GM19043 (cell line): ENCODE measurements at regions not wholly inside any gene's neighbourhood (a gene's known extent, or its start where the extent isn't known, plus 50 kb on each side); places are given as distances from the start of the nearest gene placed in this dataset.

ENCODE experiments used
- ATAC-seq: cut with Tn5 transposase; IDR thresholded peaks from one replicate; pipeline ENCODE4 v1.9.1; 2021; ENCODE audit warnings: low read depth; ENCODE audit not compliant: unreplicated experiment

GRCh38 chr1:192008281-192008825, 149.9 kb upstream of the RGS18 start:
- no peak for ATAC-seq

GRCh38 chr1:192010406-192010805, 147.9 kb upstream of the RGS18 start:
- ATAC-seq = no peak

GRCh38 chr1:192011525-192011924, 146.7 kb upstream of the RGS18 start:
- ATAC-seq = no peak

- ATAC-seq = no peak
These were observed 135.4 kb upstream of the RGS18 start for GRCh38 chr1:192022827-192023226.

GRCh38 chr1:192024881-192025280, 133.4 kb upstream of the RGS18 start:
- ATAC-seq = no peak

GRCh38 chr1:192038567-192038966, 119.7 kb upstream of the RGS18 start:
- ATAC-seq = no peak

- ATAC-seq = no peak
These were observed 113.1 kb upstream of the RGS18 start for GRCh38 chr1:192045131-192045530.

GRCh38 chr1:192053531-192053971, 104.7 kb upstream of the RGS18 start:
- ATAC-seq = no peak

- no peak for ATAC-seq
These were observed 100.5 kb upstream of the RGS18 start for GRCh38 chr1:192057766-192058165.

- ATAC-seq = no peak
These were observed 98.9 kb upstream of the RGS18 start for GRCh38 chr1:192059407-192059806.

GRCh38 chr1:192061556-192061955, 96.7 kb upstream of the RGS18 start:
- ATAC-seq = no peak

GRCh38 chr1:192065087-192065486, 93.2 kb upstream of the RGS18 start:
- no peak for ATAC-seq

GRCh38 chr1:192066202-192066601, 92.1 kb upstream of the RGS18 start:
- ATAC-seq = no peak

- ATAC-seq = no peak
These were observed 90.9 kb upstream of the RGS18 start for GRCh38 chr1:192067360-192067759.

- ATAC-seq = no peak
These were observed 88.0 kb upstream of the RGS18 start for GRCh38 chr1:192070213-192070612.

- no peak for ATAC-seq
These were observed 77.6 kb upstream of the RGS18 start for GRCh38 chr1:192080684-192081083.

- no peak for ATAC-seq
These were observed 76.9 kb upstream of the RGS18 start for GRCh38 chr1:192081359-192081758.

- no peak for ATAC-seq
These were observed 71.6 kb upstream of the RGS18 start for GRCh38 chr1:192086644-192087043.

- no peak for ATAC-seq
These were observed 70.9 kb upstream of the RGS18 start for GRCh38 chr1:192087334-192087733.

- ATAC-seq = no peak
These were observed 69.8 kb upstream of the RGS18 start for GRCh38 chr1:192088496-192088895.

GRCh38 chr1:192098001-192098400, 60.3 kb upstream of the RGS18 start:
- ATAC-seq = no peak

- ATAC-seq = no peak
These were observed 58.9 kb upstream of the RGS18 start for GRCh38 chr1:192099328-192099727.
